ENCODE measurements at regions not wholly inside any gene's neighbourhood (a gene's known extent, or its start where the extent isn't known, plus 50 kb on each side); places are given as distances from the start of the nearest gene placed in this dataset.

- H3K79me2 ChIP-seq (ENCODE audit: insufficient read depth) = no peaks in the 10 kb centered on the region
- no peak overlapping the region for H3K4me3 ChIP-seq (ENCODE audit: low read depth in 2 of 2, low read length in 1 of 2)
- WGBS (ENCODE audit: low lambda C conversion rate) = 14% methylated on average over 1 of the region's 1 CpG
- no peaks in the 10 kb centered on the region for H3F3A ChIP-seq (replicated peaks; ENCODE audit: insufficient read depth)
- H4K20me1 ChIP-seq (ENCODE audit: insufficient read depth) = no peaks in the 10 kb centered on the region
- no peak overlapping the region for H3K27ac ChIP-seq (ENCODE audit: low read depth in 2 of 2, low read length in 1 of 2)
- H3K9me2 ChIP-seq = no peaks in the 10 kb centered on the region
- ChIA-PET POLR2A (no interaction called here), CTCF (no interaction called here)
- H3K4me1 ChIP-seq (ENCODE audit: control insufficient read depth in 1 of 2, insufficient read depth in 2 of 2, low read depth in 1 of 2, low read length in 1 of 2) = no peaks in the 10 kb centered on the region
- no peaks in the 10 kb centered on the region for H3K9me3 ChIP-seq
- H3K4me2 ChIP-seq = no peak overlapping the region
- H3K27me3 ChIP-seq (ENCODE audit: insufficient read depth) = no peaks in the 10 kb centered on the region
- H3K36me3 ChIP-seq (replicated peaks in 1 of 2; ENCODE audit: control insufficient read depth in 1 of 2, insufficient read depth in 2 of 2, low read length in 1 of 2) = no peaks in the 10 kb centered on the region
- H2AFZ ChIP-seq (ENCODE audit: low read depth) = no peak overlapping the region
- TF ChIP-seq YY1 (IDR thresholded peaks at IDR 0.05; ENCODE audit: low read depth) = no peak
- TF ChIP-seq ZBTB33 (IDR thresholded peaks at IDR 0.05; ENCODE audit: borderline replicate concordance, low read depth) = no peak
- TF ChIP-seq GABPA (IDR thresholded peaks at IDR 0.05; ENCODE audit: low read depth) = no peak
- TF ChIP-seq EZH2phosphoT487 (IDR thresholded peaks at IDR 0.05; ENCODE audit: borderline replicate concordance, low read depth) = no peak
- TF ChIP-seq IRF3 (IDR thresholded peaks at IDR 0.05; ENCODE audit: low read depth, low read length) = no peak
- TF ChIP-seq RFX5 (IDR thresholded peaks at IDR 0.05; ENCODE audit: low read length) = no peak
- no peak for TF ChIP-seq USF1 (IDR thresholded peaks at IDR 0.05; ENCODE audit: borderline replicate concordance, low read depth)
- no peak for TF ChIP-seq PBX3 (IDR thresholded peaks at IDR 0.05)
- no peak overlapping the region for H3K9ac ChIP-seq
- DNase-seq = no peak
Observed at GRCh38 chr10:57786331-57786730, 481.4 kb downstream of the IPMK start.

GRCh38 chr10:57785546-57785945 lies 482.1 kb downstream of the IPMK start:
- DNase-seq = no peak
- no peak overlapping the region for H2AFZ ChIP-seq (ENCODE audit: low read depth)
- H3F3A ChIP-seq (replicated peaks; ENCODE audit: insufficient read depth) = no peaks in the 10 kb centered on the region
- H3K9me2 ChIP-seq = no peaks in the 10 kb centered on the region
- ChIA-PET POLR2A (no interaction called here), CTCF (no interaction called here)
- no peak overlapping the region for H3K9ac ChIP-seq
- no peak overlapping the region for H3K4me2 ChIP-seq
- no peaks in the 10 kb centered on the region for H4K20me1 ChIP-seq (ENCODE audit: insufficient read depth)
- H3K4me3 ChIP-seq (ENCODE audit: low read depth in 2 of 2, low read length in 1 of 2) = no peak overlapping the region
- H3K36me3 ChIP-seq (replicated peaks in 1 of 2; ENCODE audit: control insufficient read depth in 1 of 2, insufficient read depth in 2 of 2, low read length in 1 of 2) = no peaks in the 10 kb centered on the region
- TF ChIP-seq GABPA (IDR thresholded peaks at IDR 0.05; ENCODE audit: low read depth) = no peak
- no peak for TF ChIP-seq YY1 (IDR thresholded peaks at IDR 0.05; ENCODE audit: low read depth)
- TF ChIP-seq USF2 (IDR thresholded peaks at IDR 0.05; ENCODE audit: borderline replicate concordance, low read depth, low read length) = no peak
- TF ChIP-seq RXRA (IDR thresholded peaks at IDR 0.05; ENCODE audit: borderline replicate concordance, low read depth) = no peak
- TF ChIP-seq NRF1 (IDR thresholded peaks at IDR 0.05; ENCODE audit: low read depth, low read length) = no peak
- TF ChIP-seq REST (IDR thresholded peaks at IDR 0.05; ENCODE audit: low read depth, low read length) = no peak
- no peak for TF ChIP-seq TCF12 (IDR thresholded peaks at IDR 0.05)
- no peak for TF ChIP-seq SMC3 (IDR thresholded peaks at IDR 0.05; ENCODE audit: low read depth, low read length)
- TF ChIP-seq FOXJ3 (CRISPR knock-in tag; IDR thresholded peaks at IDR 0.05) = no peak
- TF ChIP-seq USF1 (IDR thresholded peaks at IDR 0.05; ENCODE audit: borderline replicate concordance, low read depth) = no peak
- no peaks in the 10 kb centered on the region for H3K27me3 ChIP-seq (ENCODE audit: insufficient read depth)
- no peaks in the 10 kb centered on the region for H3K4me1 ChIP-seq (ENCODE audit: control insufficient read depth in 1 of 2, insufficient read depth in 2 of 2, low read depth in 1 of 2, low read length in 1 of 2)
- H3K27ac ChIP-seq (ENCODE audit: low read depth in 2 of 2, low read length in 1 of 2) = no peak overlapping the region
- H3K79me2 ChIP-seq (ENCODE audit: insufficient read depth) = no peaks in the 10 kb centered on the region
- H3K9me3 ChIP-seq = no peaks in the 10 kb centered on the region
- WGBS (ENCODE audit: low lambda C conversion rate) = 17% methylated on average over 2 of the region's 2 CpGs
